Stimulated activated CD4-positive, alpha-beta T cell treated with anti-CD3 and anti-CD28 coated beads, TNF-alpha, amount 100 ng/mL, for 24 hours (primary cell): ENCODE measurements at regions not wholly inside any gene's neighbourhood (a gene's known extent, or its start where the extent isn't known, plus 50 kb on each side); places are given as distances from the start of the nearest gene placed in this dataset.

Experiments used
- DNase-seq, 3 experiments: peaks; one replicate each; pipeline ENCODE4 v3.0.0-alpha.2; 2020; ENCODE audit warnings: low read depth in 3 of 3

DNA sequence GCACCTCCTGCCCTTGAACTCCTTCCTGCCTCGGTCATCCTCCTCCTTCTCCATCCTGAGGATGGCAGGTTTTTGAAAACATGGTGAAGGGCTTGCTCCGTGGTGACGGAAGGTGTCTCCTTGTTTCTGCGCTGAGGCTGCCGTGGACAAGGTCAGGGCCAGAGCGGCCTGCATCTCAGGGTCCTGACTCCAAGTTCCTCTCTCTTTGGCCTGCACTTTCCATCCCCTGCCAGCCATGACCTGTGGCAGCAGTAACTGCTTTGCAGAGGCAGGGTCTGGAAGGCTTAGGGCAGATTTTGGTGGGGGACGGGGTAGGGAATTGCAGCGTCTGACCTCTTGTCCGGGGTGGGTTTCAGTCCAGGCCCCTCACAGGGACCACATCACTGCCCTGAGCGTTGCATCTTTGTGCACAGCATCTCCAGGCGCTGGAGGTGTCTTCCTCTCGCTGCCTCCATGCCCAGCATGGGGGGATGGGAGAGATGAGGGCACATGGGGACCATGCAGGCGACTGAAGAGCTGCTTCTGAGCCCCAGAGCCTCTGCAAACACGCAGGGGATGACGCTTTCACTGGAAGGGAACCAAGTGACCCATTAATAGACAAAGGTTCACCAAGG, 216.8 kb downstream of the TEX29 start:
- DNase-seq, result no peak

- DNase-seq, result no peak
Measured at GRCh38 chr13:111537843-111538499, 217.5 kb downstream of the TEX29 start.

GRCh38 chr13:111539252-111539651, 218.8 kb downstream of the TEX29 start:
- DNase-seq, result no peak

GRCh38 chr13:111539791-111540446, 219.5 kb downstream of the TEX29 start:
- no peak for DNase-seq

DNA sequence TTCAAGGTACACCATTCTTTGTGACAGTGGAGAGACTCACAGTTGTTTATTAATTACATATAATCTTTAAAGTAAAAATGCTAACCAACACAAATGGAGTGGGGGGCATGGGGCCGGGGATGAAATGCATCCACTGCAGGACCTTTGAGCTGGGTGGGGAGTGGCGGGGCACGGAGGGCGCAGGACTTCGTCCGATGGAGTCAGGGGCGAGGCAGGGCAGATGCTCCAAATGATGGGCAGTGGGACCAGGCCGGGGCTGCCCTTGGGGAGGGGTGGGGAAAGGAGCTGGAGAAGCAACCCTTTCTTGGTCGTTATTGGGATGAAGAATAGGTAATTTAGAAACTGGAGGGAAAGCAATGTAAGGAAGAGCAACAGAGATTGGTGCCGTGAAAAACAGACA, 220.0 kb downstream of the TEX29 start:
- DNase-seq, result no peak

DNA sequence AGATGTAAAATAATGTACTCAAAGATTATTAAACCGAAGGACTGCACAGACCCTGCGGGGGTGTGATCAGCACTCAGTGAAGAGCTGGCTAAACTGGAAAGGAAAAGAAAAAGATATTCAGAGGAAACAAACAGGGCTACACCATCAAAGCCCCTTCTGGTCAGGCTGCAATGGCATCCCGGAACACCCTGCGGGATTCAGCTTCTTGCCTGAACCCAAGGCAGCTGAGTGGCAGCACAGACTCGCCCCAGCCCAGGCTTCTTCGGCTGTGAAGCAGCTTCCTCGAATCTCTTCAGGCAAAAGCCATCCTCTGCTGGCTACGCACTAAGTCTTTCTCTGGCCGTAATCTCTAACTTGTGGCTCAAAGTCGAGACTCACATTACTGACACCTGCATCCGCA, 220.9 kb downstream of the TEX29 start:
- no peak for DNase-seq

DNA sequence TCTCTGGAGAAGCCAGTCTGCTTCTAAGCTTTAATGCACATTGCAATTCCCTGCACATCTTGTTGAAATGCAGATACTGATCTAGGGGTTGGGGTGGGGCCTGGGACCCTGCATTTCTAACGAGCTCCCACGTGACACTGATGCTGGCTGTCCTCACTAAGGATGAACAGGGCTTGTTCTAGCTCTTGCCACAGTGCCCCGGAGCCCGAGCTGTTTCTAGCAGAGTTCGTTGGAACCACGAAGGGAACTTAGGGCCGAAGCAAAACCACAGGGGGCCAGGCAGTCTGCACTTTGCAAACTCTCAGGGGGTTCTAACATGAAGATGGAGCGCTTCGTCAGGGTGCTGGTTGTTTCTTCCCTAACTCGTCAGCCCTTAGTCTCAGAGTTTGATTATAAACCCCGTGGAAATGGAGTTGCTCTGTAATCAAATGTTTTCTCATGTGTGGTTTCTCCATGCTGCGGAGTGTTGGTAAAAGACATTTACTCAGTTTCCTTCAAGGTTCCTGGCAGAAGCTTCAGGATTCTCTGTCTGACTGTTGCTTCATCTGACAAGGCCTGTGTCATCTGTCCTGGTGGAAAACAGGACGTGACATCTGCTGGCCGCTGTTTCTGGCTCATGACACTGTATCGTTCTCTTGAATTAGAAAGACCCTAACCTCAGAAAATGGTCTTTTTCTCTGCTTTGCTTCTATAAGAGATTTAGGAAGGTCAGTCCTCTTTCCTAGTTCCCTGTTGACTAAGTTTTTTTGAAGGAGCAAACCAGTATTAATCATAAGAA, 221.5 kb downstream of the TEX29 start:
- DNase-seq, result no peak

GRCh38 chr13:111542530-111543341, 222.3 kb downstream of the TEX29 start:
- no peak for DNase-seq

DNA sequence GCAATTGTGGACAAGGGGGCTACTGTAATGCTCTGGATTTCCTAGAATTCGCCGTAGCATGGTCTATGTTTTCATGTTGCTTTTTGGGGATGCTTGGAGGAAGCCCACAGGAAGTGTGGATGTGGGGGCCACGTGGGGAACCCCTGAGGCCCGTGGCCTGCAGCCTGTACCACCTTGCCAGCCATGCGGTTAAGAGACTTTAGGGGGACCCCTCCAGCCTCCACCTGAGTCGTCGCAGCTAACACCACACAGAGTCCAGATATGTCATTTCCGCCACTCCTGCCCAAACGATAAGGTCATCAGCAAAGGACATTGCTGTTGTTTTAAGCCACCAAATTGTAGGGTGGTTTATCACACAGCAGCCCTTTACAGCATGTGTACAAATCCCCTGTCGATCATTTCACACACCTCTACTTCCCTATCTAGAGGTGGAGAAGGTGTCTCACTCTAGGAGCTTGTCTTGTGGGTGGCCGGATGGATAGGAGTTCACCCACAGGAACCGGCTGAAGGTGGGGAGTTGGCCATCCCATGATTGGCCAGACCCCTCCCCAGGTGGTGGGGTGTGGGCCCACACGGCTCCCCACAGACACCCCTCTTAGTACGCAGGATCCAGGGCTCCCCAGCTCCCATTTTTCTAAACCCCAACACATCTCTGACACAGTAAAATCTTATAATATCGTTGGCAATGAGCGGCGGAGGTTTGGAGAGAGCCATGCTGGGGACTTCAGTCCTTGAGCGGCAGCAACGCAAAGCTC, 226.7 kb downstream of the TEX29 start:
- no peak for DNase-seq

GRCh38 chr13:111547726-111548273, 227.4 kb downstream of the TEX29 start:
- no peak for DNase-seq

- no peak for DNase-seq
Measured at GRCh38 chr13:111548301-111548700, 227.9 kb downstream of the TEX29 start.

GRCh38 chr13:111548805-111549204, 228.4 kb downstream of the TEX29 start:
- no peak for DNase-seq

- no peak for DNase-seq
Measured at GRCh38 chr13:111549464-111549863, 229.0 kb downstream of the TEX29 start.

DNA sequence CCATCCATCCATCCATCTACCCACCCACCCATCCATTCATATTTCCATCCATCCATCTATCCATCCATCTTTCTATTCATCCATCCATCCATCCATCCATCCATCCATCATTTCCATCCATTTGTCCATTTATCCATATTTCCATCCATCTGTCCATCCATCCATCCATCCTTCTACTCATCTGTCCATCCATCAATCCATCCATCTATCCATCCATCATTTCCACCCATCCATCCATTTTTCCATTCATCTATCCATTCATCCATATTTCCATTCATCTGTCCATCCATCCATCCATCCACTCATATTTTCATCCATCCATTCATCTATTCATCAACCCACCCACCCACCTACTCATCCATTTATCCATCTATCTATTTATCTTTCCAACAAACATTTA, 229.6 kb downstream of the TEX29 start:
- DNase-seq, result no peak

DNA sequence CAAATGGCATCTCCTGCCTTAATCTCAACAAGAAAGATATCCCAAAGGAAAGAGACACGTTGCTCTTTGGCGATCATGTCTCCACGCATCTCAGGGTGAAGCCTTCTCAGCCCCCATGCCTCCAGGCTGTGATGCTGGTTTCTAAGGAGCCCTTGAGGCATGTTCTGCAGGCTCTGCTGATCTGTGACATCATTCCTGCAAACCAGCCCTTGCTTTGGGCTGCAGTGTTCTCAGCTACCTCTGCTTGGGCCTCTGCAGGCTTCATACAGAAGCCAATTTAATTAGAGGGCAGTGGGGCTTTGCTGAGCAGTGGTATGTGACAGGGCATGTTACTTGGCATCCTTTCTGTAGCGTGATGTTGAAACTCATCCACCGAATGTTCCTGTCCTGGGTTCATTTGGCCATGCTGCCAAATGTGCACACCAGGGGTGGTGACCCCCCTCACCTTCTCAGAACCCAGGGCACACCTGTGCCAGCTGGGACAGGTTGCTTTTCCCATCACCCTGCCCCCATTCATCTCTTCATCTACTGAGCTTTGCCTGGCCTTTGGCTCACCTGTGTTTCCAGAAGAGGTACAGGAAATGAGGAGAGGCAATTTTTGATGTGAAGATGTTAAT, 230.9 kb downstream of the TEX29 start:
- DNase-seq, result no peak

- no peak for DNase-seq
Measured at GRCh38 chr13:111552891-111553655, 232.6 kb downstream of the TEX29 start.

DNA sequence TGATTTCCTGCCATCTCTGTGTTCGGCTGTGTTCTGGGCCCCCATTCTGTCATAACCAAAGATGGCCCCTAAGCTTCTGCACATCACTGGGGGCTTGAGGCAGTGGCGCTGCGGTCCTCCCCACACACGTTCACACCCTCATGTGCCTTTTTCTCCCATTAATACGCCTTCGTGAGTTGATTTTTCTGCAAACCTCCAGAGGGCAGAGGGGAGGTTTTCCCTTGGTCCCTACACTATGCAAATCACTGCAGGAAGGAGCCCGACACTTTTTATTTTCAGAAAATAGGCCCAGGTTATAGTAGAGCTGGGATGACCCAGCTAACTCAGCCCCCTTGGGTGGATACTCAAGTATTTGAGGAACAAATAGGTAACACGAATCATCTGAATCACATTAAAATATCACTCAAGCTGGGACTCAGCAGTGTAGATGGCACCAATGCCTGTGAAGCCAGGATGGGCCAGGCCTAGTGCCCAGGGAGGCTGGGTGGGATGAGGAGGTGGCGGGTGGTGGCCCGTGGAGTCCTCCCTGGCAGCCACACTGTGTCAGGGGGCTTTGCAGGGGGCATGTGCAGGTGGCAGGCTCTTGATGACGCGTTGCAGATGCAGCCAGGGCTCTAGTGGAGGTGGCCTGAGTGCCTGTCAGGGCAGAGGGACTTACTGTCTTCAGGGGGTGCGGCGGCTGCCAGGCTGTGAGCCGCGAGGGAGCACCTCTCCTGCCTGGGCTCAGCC, 234.3 kb downstream of the TEX29 start:
- no peak for DNase-seq

GRCh38 chr13:111555268-111555808, 234.9 kb downstream of the TEX29 start:
- DNase-seq, result no peak
